ENCODE measurements at regions not wholly inside any gene's neighbourhood (a gene's known extent, or its start where the extent isn't known, plus 50 kb on each side); places are given as distances from the start of the nearest gene placed in this dataset.

- no peaks in the 10 kb centered on the region for H3K36me3 ChIP-seq (replicated peaks in 1 of 2; ENCODE audit: control insufficient read depth in 1 of 2, insufficient read depth in 2 of 2, low read length in 2 of 2)
- H3K4me2 ChIP-seq (replicated peaks; ENCODE audit: extremely low read depth, low read length, poor library complexity, severe bottlenecking) = no peak overlapping the region
- H3K79me2 ChIP-seq (ENCODE audit: insufficient read depth, low read length) = no peaks in the 10 kb centered on the region
- H3K36me3 Mint-ChIP-seq = peaks cover 3% of the 10 kb centered on the region in 2 donors
- no peak overlapping the region for H3K27ac ChIP-seq (ENCODE audit: low read depth in 1 of 2, low read length in 2 of 2)
- H3K27ac Mint-ChIP-seq = no peak overlapping the region
- H4K20me1 ChIP-seq (ENCODE audit: insufficient read depth, low read length) = no peaks in the 10 kb centered on the region
- no peak overlapping the region for H3K4me3 ChIP-seq (replicated peaks in 1 of 3; ENCODE audit: low read depth in 2 of 3, low read length in 3 of 3)
- peaks cover 36 to 55% (median 40%) of the 10 kb centered on the region in 3 donors for H3K27me3 Mint-ChIP-seq (ENCODE audit: low read depth in 3 of 3)
- no peak overlapping the region for H3K9ac ChIP-seq (ENCODE audit: insufficient read depth, low read length, poor library complexity, severe bottlenecking)
- peak overlapping the region in 1 of 2 donors; percentile 81 for H3K4me3 Mint-ChIP-seq
- no peak for TF ChIP-seq CTCF (IDR thresholded peaks at IDR 0.05)
- no peak overlapping the region for H2AFZ ChIP-seq (ENCODE audit: insufficient read depth, low read depth, low read length, poor library complexity, severe bottlenecking)
- intact Hi-C loops (cut with micrococcal nuclease) = no loop called here
- WGBS (ENCODE audit: insufficient coverage) = no CpG with 5 or more reads among the region's 7 CpGs
- peaks cover 3% of the 10 kb centered on the region for H3K4me1 Mint-ChIP-seq
- peaks cover 20 to 57% (median 49%) of the 10 kb centered on the region in 7 donors for H3K9me3 Mint-ChIP-seq
- DNase-seq = no peak
- H3K9me3 ChIP-seq (replicated peaks in 1 of 2; ENCODE audit: control insufficient read depth in 1 of 2, insufficient read depth in 1 of 2, low read length in 2 of 2) = peaks cover 41% of the 10 kb centered on the region in 2 donors
- no peaks in the 10 kb centered on the region for H3K4me1 ChIP-seq (ENCODE audit: control insufficient read depth in 1 of 2, insufficient read depth in 2 of 2, low read length in 2 of 2)
- peaks cover 22 to 40% of the 10 kb centered on the region in 2 donors for H3K27me3 ChIP-seq (ENCODE audit: control insufficient read depth in 2 of 2, insufficient read depth in 2 of 2, low read length in 2 of 2)
These were observed 114.1 kb downstream of the BMS1 start for GRCh38 chr10:42896735-42897134.

- no peak overlapping the region for H3K27ac Mint-ChIP-seq
- Histone ChIP-seq H4K20me1 (ENCODE audit: insufficient read depth, low read length) (no peaks in the 10 kb centered on the region), H3K36me3 (replicated peaks in 1 of 2; ENCODE audit: control insufficient read depth in 1 of 2, insufficient read depth in 2 of 2, low read length in 2 of 2) (no peaks in the 10 kb centered on the region), H3K4me1 (ENCODE audit: control insufficient read depth in 1 of 2, insufficient read depth in 2 of 2, low read length in 2 of 2) (no peaks in the 10 kb centered on the region), H3K9ac (ENCODE audit: insufficient read depth, low read length, poor library complexity, severe bottlenecking) (no peak overlapping the region), H3K27me3 (ENCODE audit: control insufficient read depth in 2 of 2, insufficient read depth in 2 of 2, low read length in 2 of 2) (peaks cover 22 to 40% of the 10 kb centered on the region in 2 donors), H3K9me3 (replicated peaks in 1 of 2; ENCODE audit: control insufficient read depth in 1 of 2, insufficient read depth in 1 of 2, low read length in 2 of 2) (peaks cover 50% of the 10 kb centered on the region in 2 donors), H3K4me3 (replicated peaks in 1 of 3; ENCODE audit: low read depth in 2 of 3, low read length in 3 of 3) (no peak overlapping the region), H3K79me2 (ENCODE audit: insufficient read depth, low read length) (no peaks in the 10 kb centered on the region), H3K27ac (ENCODE audit: low read depth in 1 of 2, low read length in 2 of 2) (no peak overlapping the region), H3K4me2 (replicated peaks; ENCODE audit: extremely low read depth, low read length, poor library complexity, severe bottlenecking) (no peak overlapping the region), H2AFZ (ENCODE audit: insufficient read depth, low read depth, low read length, poor library complexity, severe bottlenecking) (no peak overlapping the region)
- no peak for TF ChIP-seq CTCF (IDR thresholded peaks at IDR 0.05)
- H3K4me1 Mint-ChIP-seq = peaks cover 3% of the 10 kb centered on the region
- WGBS (ENCODE audit: insufficient coverage) = 26% methylated on average over 71 of the region's 83 CpGs
- H3K9me3 Mint-ChIP-seq = peaks cover 24 to 68% (median 61%) of the 10 kb centered on the region in 7 donors
- DNase-seq = no peak
- H3K4me3 Mint-ChIP-seq = peak overlapping the region in 1 of 2 donors; percentile 81
- intact Hi-C loops (cut with micrococcal nuclease) = no loop called here
- H3K27me3 Mint-ChIP-seq (ENCODE audit: low read depth in 3 of 3) = peaks cover 36 to 55% (median 41%) of the 10 kb centered on the region in 3 donors
- peaks cover 3% of the 10 kb centered on the region in 2 donors for H3K36me3 Mint-ChIP-seq
These were observed 115.7 kb downstream of the BMS1 start for GRCh38 chr10:42898037-42898960.
